ENCODE measurements at regions not wholly inside any gene's neighbourhood (a gene's known extent, or its start where the extent isn't known, plus 50 kb on each side); places are given as distances from the start of the nearest gene placed in this dataset.
"Not testable (repeated sequence)": the region's sequence is repeated elsewhere in the genome, so short reads cannot be mapped to it uniquely, and the experiment has no call there.

DNA sequence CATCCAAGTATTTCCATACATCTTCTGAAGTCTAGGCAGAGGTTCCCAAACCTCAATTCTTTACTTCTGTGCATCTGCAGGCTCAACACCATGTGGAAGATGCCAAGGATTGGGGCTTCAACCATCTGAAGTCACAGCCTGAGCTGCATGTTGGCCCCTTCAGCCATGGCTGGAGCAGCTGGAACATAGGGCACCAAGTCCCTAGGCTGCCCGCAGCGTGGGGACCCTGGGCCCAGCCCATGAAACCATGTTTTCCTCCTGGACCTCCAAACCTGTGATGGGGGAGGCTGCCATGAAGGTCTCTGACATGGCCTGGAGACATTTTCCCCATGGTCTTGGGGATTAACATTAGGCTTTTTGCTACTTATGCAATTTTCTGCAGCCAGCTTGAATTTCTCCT lies 729.8 kb downstream of the KCNT2 start:
- Mint-ChIP-seq H3K9me3 (peaks cover 0 to 12% (median 2%) of the 10 kb centered on the region in 9 donors), H3K4me3 (no peak overlapping the region), H3K4me1 (no peaks in the 10 kb centered on the region), H3K27ac (no peak overlapping the region), H3K27me3 (no peaks in the 10 kb centered on the region), H3K36me3 (no peaks in the 10 kb centered on the region)
- DNase-seq: no peak
- POLR2A ChIA-PET: no interaction called here
- no peak for ATAC-seq

DNA sequence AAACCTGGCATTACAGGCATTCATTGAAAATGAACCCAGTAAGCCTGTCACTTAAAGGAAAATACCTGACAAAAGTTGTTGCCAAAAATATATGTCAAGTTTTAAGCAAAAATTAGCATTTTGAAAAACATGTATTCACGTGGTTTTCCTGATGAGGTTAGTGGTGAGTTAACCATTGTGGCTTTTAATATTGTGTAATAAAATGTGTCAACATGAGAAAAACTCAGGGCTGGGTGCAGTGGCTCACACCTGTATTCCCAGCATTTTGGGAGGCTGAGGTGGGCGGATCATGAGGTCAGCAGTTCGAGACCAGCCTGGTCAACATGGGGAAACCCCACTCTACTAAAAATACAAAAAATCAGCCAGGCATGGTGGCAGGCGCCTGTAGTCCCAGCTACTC lies 731.4 kb downstream of the KCNT2 start:
- no peak for DNase-seq
- no peaks in the 10 kb centered on the region for H3K36me3 Mint-ChIP-seq
- H3K4me1 Mint-ChIP-seq: no peaks in the 10 kb centered on the region
- POLR2A ChIA-PET: no interaction called here
- H3K27me3 Mint-ChIP-seq: no peaks in the 10 kb centered on the region
- peaks cover 0 to 12% (median 2%) of the 10 kb centered on the region in 9 donors for H3K9me3 Mint-ChIP-seq
- no peak for ATAC-seq
- no peak overlapping the region for H3K4me3 Mint-ChIP-seq
- H3K27ac Mint-ChIP-seq: no peak overlapping the region

DNA sequence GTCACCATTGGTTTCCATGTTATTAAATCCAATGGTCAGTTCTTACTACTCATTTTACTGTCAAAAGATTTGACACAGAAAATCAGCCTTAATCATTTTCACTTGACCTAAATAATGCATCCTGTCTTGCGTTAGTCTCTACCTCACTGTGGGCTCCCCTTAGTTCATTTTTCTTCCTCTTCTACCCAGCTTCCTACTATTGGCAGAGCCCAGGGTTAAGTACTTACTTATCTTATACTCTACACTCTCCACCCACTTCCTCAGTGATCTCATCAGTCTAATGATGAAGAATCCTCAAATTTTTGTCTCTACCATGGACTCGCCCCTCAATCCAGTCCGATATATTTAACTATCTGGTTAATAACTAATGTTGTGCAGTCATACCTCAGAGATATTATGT lies 735.9 kb downstream of the KCNT2 start:
- H3K4me3 Mint-ChIP-seq: no peak overlapping the region
- POLR2A ChIA-PET: no interaction called here
- H3K36me3 Mint-ChIP-seq: no peaks in the 10 kb centered on the region
- ATAC-seq: no peak
- peaks cover 0 to 13% (median 2%) of the 10 kb centered on the region in 9 donors for H3K9me3 Mint-ChIP-seq
- H3K27me3 Mint-ChIP-seq: no peaks in the 10 kb centered on the region
- no peak overlapping the region for H3K27ac Mint-ChIP-seq
- H3K4me1 Mint-ChIP-seq: no peaks in the 10 kb centered on the region
- no peak for DNase-seq

DNA sequence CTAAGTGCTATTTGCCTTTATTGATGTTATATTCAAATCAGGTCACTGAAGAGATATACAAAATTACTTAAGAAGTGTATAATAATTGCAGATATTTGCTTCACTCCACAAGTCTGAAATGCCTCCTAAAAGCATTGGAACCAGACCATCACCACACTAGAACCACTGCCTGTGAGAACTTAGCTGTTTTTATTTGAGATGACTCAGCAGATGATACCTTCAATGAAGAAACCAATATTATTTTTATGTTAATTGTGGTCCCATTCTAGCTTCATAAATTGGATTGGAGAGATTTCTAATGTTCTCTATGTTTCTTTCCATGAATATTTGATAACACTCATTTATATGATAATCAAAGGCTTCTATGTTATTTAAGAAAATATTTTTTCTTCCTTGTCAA lies 740.6 kb downstream of the KCNT2 start:
- no peaks in the 10 kb centered on the region for H3K4me1 Mint-ChIP-seq
- no peaks in the 10 kb centered on the region for H3K36me3 Mint-ChIP-seq
- POLR2A ChIA-PET: no interaction called here
- no peak for ATAC-seq
- H3K9me3 Mint-ChIP-seq: peaks cover 0 to 13% (median 2%) of the 10 kb centered on the region in 9 donors
- no peaks in the 10 kb centered on the region for H3K27me3 Mint-ChIP-seq
- no peak overlapping the region for H3K4me3 Mint-ChIP-seq
- H3K27ac Mint-ChIP-seq: no peak overlapping the region
- no peak for DNase-seq

DNA sequence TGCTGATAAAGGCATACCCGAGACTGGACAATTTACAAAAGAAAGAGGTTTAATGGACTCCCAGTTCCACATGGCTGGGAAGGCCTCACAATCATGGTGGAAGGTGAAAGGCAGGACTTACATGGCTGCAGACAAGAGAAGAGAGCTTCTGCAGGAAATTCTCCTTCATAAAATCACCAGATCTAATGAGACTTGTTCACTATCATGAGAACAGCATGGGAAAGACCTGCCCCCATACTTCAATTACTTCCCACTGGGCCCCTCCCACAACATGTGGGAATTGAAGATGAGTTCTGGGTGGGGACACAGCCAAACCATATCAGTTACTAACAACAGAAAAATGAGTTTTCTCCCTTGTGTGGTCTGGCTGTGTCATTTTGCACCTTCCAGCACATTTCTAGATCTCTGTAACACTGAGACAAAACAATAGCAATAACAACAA lies 741.4 kb downstream of the KCNT2 start:
- Mint-ChIP-seq H3K27ac (no peak overlapping the region), H3K4me3 (no peak overlapping the region), H3K27me3 (no peaks in the 10 kb centered on the region), H3K9me3 (peaks cover 0 to 13% (median 0%) of the 10 kb centered on the region in 9 donors), H3K36me3 (no peaks in the 10 kb centered on the region), H3K4me1 (no peaks in the 10 kb centered on the region)
- no peak for ATAC-seq
- POLR2A ChIA-PET: no interaction called here
- no peak for DNase-seq

DNA sequence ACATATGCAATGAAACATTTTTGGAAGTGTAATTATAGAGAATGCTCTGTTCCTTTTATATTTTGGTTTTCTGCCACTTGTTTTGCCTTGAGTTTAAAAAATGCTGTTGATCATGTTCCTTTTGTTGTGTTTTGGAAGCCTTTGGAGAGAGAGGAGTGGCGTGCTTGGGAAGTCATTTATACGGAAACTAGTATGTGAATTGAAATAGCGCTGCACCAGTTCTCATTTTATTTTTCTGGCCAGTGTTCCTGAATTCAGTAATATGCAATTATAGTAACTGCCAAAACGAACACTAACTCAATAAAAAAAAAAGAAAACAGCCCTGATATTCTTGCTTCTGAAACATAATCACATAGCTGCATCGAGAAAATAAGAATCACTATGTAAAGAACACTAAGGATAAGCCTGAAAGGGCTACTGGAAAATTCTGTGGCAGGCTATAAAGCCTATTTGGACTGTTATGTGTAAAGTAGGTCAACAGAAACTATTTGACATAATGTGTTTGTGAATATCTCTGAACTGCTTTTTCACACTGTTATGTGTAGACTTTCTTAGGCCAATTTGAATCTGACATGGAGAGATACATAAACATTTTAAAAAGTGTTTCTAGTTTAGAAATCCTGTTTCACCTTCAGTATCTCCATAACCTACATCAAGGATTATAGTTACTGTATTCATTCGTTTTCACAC lies 742.0 kb downstream of the KCNT2 start:
- H3K27me3 Mint-ChIP-seq: no peaks in the 10 kb centered on the region
- POLR2A ChIA-PET: no interaction called here
- ATAC-seq: no peak
- DNase-seq: no peak
- no peak overlapping the region for H3K4me3 Mint-ChIP-seq
- no peak overlapping the region for H3K27ac Mint-ChIP-seq
- no peaks in the 10 kb centered on the region for H3K36me3 Mint-ChIP-seq
- H3K9me3 Mint-ChIP-seq: peaks cover 0 to 10% (median 0%) of the 10 kb centered on the region in 9 donors
- no peaks in the 10 kb centered on the region for H3K4me1 Mint-ChIP-seq

DNA sequence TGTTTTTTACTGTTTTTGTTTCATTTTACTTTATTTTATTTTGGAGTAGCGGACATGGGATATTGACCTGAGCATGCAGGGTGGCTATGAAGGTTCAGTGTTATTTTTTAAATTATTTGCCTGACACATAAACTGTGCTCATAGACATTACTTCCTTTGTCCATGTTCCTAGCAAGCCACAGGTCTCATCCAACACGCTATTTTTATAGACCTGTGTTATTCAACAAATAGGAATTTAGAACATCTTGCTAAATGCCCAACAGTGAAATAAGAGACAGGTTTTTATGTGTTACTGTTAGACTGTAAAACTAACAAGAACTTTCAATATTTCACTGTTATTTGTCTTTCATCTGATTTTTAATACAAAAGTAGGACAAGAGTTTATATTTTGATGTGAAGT lies 756.4 kb downstream of the KCNT2 start:
- Mint-ChIP-seq H3K27ac (no peak overlapping the region), H3K27me3 (no peaks in the 10 kb centered on the region), H3K9me3 (peaks cover 0 to 7% (median 0%) of the 10 kb centered on the region in 9 donors), H3K4me3 (no peak overlapping the region), H3K36me3 (no peaks in the 10 kb centered on the region), H3K4me1 (no peaks in the 10 kb centered on the region)
- ATAC-seq: no peak
- POLR2A ChIA-PET: no interaction called here
- DNase-seq: no peak

DNA sequence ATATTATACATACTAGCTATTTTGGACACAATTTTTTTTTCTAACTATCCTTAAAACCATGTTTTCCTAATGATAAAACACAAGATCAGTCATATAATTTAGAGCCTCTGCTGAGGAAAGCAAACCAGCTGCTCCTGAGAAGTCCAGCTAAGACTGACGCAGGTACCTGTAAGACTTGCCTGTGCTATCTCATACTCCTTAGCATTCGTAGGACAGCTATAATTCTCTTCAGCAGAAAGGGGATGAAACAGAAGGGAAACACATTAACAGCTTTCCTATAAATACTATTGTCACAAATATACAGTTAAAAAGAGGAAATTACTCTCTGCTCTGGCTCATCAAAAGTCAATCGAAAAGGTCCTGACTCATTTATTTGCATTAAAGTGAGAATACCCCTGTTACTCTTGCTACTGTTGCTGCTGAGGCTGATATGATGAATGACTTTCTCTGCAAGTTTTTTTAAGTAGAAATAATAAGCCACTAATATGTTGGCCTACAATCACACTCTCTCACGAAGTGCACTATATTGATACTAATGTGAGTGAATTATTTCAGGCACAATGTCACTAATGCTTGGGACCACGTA lies 757.1 kb downstream of the KCNT2 start:
- no peaks in the 10 kb centered on the region for H3K27me3 Mint-ChIP-seq
- no peak overlapping the region for H3K4me3 Mint-ChIP-seq
- no peak overlapping the region for H3K27ac Mint-ChIP-seq
- POLR2A ChIA-PET: no interaction called here
- no peak for ATAC-seq
- H3K9me3 Mint-ChIP-seq: peaks cover 0 to 7% (median 0%) of the 10 kb centered on the region in 9 donors
- no peaks in the 10 kb centered on the region for H3K36me3 Mint-ChIP-seq
- H3K4me1 Mint-ChIP-seq: no peaks in the 10 kb centered on the region
- no peak for DNase-seq

DNA sequence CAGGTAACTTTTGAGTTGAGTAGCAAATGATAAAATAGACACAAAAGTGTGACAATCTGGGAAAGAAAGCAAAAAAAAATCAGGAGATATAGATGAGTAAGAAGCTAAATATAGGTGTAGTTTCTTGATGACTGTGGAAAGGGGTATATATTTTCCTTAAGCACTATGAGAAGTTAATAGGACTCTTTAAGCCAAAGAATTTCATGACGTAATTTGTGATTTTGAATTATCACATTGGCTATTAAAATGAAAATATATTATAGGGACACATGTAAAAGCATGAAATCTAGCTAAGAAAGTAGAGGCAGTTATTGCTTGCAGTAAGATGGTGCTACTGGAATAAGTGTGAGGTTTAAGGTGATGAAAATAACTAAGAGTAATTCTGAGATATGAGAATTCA lies 759.1 kb downstream of the KCNT2 start:
- peaks cover 0 to 8% (median 3%) of the 10 kb centered on the region in 9 donors for H3K9me3 Mint-ChIP-seq
- DNase-seq (no peak), ATAC-seq (no peak)
- H3K36me3 Mint-ChIP-seq: no peaks in the 10 kb centered on the region
- no peak overlapping the region for H3K27ac Mint-ChIP-seq
- H3K4me3 Mint-ChIP-seq: no peak overlapping the region
- POLR2A ChIA-PET: interaction anchor here (0.7 kb wide), 1 partner anchor 177 kb away, joined by 3 read pairs; no protein-coding TSS in a partner anchor
- H3K4me1 Mint-ChIP-seq: no peaks in the 10 kb centered on the region
- H3K27me3 Mint-ChIP-seq: no peaks in the 10 kb centered on the region

DNA sequence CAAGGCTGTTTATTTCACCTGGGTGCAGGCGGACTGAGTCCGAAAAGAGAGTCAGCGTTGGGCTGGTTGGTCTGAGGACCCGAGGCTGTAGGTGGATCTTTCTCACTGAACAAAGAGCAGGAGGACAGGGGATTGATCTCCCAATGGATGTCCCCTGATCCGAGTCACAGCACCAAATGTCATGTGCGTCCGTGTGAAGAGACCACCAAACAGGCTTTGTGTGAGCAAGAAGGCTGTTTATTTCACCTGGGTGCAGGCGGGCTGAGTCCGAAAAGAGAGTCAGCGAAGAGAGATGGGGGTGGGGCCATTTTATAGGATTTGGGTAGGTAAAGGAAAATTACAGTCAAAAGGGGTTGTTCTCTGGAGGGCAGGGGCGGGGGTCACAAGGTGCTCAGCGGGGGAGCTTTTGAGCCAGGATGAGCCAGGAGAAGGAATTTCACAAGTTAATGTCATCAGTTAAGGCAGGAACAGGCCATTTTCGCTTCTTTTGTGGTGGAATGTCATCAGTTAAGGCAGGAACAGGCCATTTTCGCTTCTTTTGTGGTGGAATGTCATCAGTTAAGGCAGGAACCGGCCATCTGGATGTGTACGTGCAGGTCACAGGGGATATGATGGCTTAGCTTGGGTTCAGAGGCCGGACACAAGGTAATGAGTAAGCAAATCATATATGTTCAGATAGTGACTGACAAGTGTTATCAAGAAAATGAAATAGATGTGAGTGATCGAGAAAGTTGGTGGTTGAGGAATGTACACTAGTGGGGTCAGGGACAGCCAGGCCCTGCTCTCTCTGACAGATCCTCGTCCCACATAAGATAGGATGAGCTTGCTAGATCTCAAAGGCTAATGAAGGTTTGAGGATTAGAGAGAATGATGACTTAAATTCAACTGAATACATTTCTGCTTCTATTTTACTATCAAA lies 760.0 kb downstream of the KCNT2 start:
- not testable (repeated sequence) for H3K4me1 Mint-ChIP-seq, H3K27ac Mint-ChIP-seq, ATAC-seq

DNA sequence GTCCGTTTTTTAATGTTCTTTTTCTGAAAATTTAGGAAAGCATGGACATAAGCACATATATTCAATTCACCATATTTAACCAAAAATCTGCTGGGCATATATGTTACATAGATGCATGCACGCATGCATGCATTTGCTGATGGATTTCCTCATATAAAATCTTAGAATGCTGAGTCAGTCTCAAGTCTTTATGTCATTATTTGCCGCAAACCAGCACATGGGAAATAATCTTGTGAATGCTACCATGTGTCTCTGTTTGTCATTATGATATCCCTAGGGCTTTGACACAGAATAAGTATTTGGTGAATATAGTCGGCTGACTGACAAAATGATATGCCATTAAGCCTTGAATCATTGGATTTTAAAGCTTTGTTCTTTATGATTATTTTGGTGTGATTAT lies 776.5 kb downstream of the KCNT2 start:
- DNase-seq (no peak), ATAC-seq (no peak)
- Mint-ChIP-seq H3K27ac (no peak overlapping the region), H3K27me3 (no peaks in the 10 kb centered on the region), H3K4me1 (no peaks in the 10 kb centered on the region), H3K9me3 (peaks cover 0 to 2% (median 0%) of the 10 kb centered on the region in 9 donors), H3K4me3 (no peak overlapping the region), H3K36me3 (no peaks in the 10 kb centered on the region)
- POLR2A ChIA-PET: no interaction called here

More for the DNA sequence above, 760.0 kb downstream of the KCNT2 start:
- H3K4me3 Mint-ChIP-seq, H3K9me3 Mint-ChIP-seq, H3K27me3 Mint-ChIP-seq, DNase-seq, H3K36me3 Mint-ChIP-seq: not testable (repeated sequence)
- POLR2A ChIA-PET: interaction anchor here (0.7 kb wide), 1 partner anchor 177 kb away, joined by 3 read pairs; no protein-coding TSS in a partner anchor

DNA sequence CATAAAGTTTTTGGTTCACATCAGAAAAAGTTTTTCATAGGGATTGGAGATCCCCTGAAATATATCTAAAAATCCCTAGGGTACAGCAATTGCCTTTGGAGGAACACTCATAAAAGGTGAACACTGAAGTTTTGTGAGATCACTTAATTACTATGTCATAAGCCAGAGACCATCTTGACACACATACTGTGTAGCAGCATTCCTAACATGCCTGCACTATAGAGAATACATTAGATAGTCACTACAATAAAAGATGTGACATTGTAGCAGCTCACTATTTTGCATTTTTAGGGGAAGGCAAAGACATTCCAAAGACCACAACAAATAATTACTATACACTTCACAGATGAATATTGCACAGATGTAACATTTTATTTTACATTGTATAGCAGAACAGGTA lies 779.9 kb downstream of the KCNT2 start:
- Mint-ChIP-seq H3K27me3 (no peaks in the 10 kb centered on the region), H3K9me3 (no peaks in the 10 kb centered on the region), H3K4me1 (no peaks in the 10 kb centered on the region), H3K36me3 (no peaks in the 10 kb centered on the region), H3K27ac (no peak overlapping the region), H3K4me3 (no peak overlapping the region)
- no peak for ATAC-seq
- POLR2A ChIA-PET: no interaction called here
- DNase-seq: no peak

DNA sequence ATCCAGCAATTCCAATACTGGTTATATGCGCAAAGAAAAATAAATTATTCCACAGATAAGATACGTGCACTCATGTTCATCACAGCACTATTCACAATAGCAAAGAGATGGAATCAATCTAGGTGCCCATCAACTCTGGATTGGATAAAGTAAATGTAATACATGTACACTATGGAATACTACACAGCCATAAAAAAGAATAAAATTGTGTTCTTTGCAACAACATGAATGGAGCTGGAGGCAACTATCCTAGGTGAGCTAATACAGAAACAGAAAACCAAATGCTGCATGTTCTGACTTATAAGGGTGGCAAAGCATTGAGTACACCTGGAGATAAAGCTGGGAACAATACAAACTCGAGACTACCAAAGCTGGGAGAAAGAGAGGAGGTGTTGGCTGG lies 787.3 kb downstream of the KCNT2 start:
- no peaks in the 10 kb centered on the region for H3K4me1 Mint-ChIP-seq
- ATAC-seq (no peak), DNase-seq (no peak)

More for the DNA sequence above, 787.3 kb downstream of the KCNT2 start:
- Mint-ChIP-seq H3K27me3 (no peaks in the 10 kb centered on the region), H3K9me3 (peaks cover 3 to 21% (median 11%) of the 10 kb centered on the region in 9 donors), H3K27ac (no peak overlapping the region), H3K36me3 (no peaks in the 10 kb centered on the region), H3K4me3 (no peak overlapping the region)
- POLR2A ChIA-PET: no interaction called here

Data from naive thymus-derived CD8-positive, alpha-beta T cell (primary cell).